Stimulated activated naive CD8-positive, alpha-beta T cell treated with anti-CD3 and anti-CD28 coated beads, Interleukin-15, amount 100 ng/mL, for 72 hours (primary cell): ENCODE measurements at regions not wholly inside any gene's neighbourhood (a gene's known extent, or its start where the extent isn't known, plus 50 kb on each side); places are given as distances from the start of the nearest gene placed in this dataset.

Experiments used
- ATAC-seq: fragments of 150-1000 bp; cut with Tn5 transposase; 2 replicates; pipeline ENCODE4 v1.10.0; 2021; ENCODE audit warnings: mild to moderate bottlenecking, moderate library complexity
- DNase-seq, 2 donors: peaks; one replicate each; pipeline ENCODE4 v3.0.0; 2021 to 2022
- H3K27ac Mint-ChIP-seq, 2 donors: one replicate each; pipeline ENCODE4 v1.8.0; 2022; ENCODE audit warnings: mild to moderate bottlenecking in 2 of 2, mixed read lengths in 2 of 2, moderate library complexity in 2 of 2
- H3K27me3 Mint-ChIP-seq: one replicate; pipeline ENCODE4 v1.8.0; 2022; ENCODE audit warnings: mixed read lengths
- H3K4me1 Mint-ChIP-seq: one replicate; pipeline ENCODE4 v1.8.0; 2022; ENCODE audit warnings: mild to moderate bottlenecking, mixed read lengths
- H3K4me3 Mint-ChIP-seq, 2 donors: one replicate each; pipeline ENCODE4 v1.8.0; 2022; ENCODE audit warnings: mild to moderate bottlenecking in 2 of 2, mixed read lengths in 2 of 2, moderate library complexity in 1 of 2
- H3K9me3 Mint-ChIP-seq, 2 donors: one replicate each; pipeline ENCODE4 v1.8.0; 2022; ENCODE audit warnings: mixed read lengths in 2 of 2

DNA sequence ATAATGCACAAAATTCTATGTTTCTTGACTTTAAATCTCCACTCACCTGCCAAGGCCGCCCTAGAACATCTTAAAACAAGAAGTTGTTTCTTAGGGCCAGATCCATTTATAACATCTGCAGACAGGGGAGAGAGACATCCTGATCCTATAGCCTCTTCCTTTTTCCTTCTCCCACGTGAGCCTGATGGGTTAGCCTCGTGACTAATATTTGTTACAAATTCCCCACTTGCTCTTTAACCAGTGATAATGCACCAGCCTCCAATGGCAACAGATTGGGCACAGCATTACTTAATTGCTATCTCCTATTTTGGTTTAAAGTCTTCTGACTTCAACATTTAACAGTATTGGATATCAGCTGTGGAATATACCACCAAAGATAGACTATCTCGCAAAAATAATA is 196.5 kb downstream of the GADD45G start:
- no peaks in the 10 kb centered on the region for H3K9me3 Mint-ChIP-seq
- peaks cover 9% of the 10 kb centered on the region for H3K4me1 Mint-ChIP-seq
- ATAC-seq (no peak), DNase-seq (no peak)
- no peak overlapping the region for H3K27ac Mint-ChIP-seq
- no peak overlapping the region for H3K4me3 Mint-ChIP-seq
- peaks cover 40% of the 10 kb centered on the region for H3K27me3 Mint-ChIP-seq

DNA sequence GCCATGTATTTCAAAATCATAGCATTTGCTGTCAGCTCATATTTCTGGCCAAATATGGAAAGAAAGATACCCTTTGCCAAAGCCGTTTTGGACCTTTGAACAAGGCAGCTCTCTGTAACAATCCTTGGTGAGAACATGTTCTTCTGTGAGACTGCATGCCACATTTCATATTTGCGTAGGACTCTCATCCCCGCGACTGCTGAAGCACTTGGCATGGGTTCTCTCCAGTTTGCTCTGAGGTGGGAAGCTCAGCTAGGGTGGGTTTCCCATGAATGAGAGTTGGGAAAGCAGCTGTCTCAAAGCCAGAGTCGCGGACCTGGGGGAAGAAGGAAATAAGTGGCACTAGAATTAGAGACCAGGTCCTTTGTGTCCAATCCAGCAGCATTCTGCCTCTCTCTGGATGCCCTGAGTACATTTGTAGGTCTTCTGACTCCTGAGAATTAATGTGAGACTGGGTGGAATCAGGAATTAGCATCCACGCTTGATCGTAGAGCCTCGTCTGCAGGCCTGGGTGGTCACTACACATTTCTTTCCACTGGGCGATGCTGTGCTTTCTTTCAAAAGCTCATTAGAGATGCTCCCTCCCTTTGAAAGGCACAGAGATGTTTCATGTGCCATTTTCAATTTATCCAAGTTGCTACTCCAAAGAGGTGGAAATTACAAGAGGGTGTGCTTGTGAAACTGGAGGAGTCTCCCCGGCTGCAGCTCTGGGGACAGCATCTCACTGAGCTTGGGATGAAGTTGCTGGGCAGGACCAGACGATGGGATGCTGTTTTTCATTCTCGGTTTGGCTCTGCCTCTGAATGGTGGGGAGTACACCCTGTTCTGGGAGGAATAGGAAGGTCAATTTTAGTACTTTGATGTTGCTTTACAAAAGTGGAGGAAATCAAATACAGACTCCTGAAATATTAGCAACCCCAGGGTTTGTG is 197.2 kb downstream of the GADD45G start:
- H3K9me3 Mint-ChIP-seq = no peaks in the 10 kb centered on the region
- ATAC-seq (no peak), DNase-seq (no peak)
- H3K27ac Mint-ChIP-seq = no peak overlapping the region
- peaks cover 9% of the 10 kb centered on the region for H3K4me1 Mint-ChIP-seq
- H3K4me3 Mint-ChIP-seq = no peak overlapping the region
- peaks cover 40% of the 10 kb centered on the region for H3K27me3 Mint-ChIP-seq

DNA sequence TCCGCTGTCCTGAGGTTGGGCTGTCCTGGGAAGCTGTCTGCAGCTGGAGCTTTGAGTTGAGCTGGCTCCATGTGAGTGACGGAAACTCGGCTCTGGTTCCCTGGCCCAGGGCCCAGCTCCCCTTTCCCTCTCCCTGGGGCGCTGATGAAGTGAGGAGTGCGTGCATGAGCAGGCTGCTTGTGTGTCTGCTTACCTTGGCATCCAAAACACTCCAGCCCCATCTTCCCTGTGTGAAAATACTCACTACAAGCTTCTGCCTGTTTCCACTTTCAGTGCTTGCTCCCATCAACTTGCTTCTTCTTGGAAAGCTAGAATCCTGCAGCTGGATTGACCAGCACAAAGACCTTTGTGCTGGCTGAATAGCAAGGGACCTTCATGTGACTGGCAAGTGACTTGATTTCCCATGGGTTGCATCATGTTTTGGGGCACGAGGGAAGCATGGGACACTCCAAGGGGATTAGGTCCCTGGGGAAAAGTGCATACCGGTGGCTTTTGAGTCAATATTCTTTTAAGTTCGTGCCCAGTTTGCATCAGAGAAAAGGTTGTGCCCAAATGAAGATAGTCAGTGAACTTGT is 198.1 kb downstream of the GADD45G start:
- Mint-ChIP-seq H3K4me3 (no peak overlapping the region), H3K4me1 (peaks cover 10% of the 10 kb centered on the region), H3K9me3 (no peaks in the 10 kb centered on the region), H3K27me3 (peaks cover 40% of the 10 kb centered on the region), H3K27ac (peak overlapping the region in 1 of 2 donors; percentile 23)
- no peak for DNase-seq
- ATAC-seq = no peak

DNA sequence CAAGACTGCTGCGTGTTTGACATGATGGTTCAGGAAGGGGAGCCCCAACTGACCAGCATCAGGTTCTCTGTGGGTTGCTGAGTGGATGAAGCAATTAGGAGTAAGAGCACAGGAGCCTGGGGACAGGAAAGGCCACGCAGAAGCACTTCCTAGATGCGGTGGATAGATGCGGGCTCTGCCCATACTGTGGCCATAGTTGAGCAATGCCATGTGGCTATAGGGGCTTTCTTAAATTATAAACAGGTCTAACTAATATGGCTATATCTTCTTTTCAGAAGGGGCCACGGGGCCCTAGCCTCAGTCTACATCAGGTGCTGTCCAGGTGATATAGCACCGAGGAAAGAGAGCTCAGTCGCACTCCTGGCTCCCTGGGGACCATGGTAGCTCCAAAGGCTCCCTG is 198.6 kb downstream of the GADD45G start:
- Mint-ChIP-seq H3K4me3 (no peak overlapping the region), H3K27me3 (peaks cover 40% of the 10 kb centered on the region), H3K27ac (peak overlapping the region in 1 of 2 donors; percentile 23), H3K4me1 (peaks cover 14% of the 10 kb centered on the region), H3K9me3 (no peaks in the 10 kb centered on the region)
- DNase-seq (no peak), ATAC-seq (no peak)

DNA sequence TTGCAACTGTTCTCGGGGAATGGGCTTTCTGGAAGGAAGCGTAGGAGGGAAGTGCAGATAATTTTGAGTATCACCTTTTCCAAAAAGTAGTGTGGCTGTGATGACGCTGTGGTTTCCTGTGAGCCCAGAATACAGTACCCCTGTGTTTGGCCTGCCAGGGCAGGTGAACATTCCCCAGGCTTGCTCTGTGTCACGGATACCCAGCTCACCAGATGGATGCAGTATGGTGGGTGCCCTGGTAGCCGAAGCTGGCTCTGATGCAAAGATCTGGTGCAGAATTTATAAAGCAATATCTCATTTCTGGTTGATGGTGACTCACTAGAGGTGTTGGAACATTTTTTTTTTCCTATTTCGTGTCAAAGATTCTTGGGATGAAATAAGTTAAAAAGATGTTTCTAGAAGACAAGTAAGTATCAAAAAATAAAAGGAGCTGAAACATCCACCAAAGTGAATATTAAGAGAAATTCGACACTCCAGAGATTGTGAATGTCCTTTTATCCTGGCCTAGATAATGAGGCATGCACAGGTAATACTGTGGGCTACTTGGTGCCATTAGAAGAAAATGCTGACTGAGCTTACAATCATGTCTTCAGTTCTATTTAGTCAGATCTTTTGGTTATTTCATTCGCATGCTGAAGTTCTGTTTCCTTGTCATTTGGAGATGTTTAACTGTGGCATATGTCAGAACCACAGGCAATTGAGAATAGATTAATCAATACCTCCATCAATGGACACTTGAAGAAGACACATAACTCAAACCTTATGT is 200.1 kb downstream of the GADD45G start:
- H3K9me3 Mint-ChIP-seq = no peaks in the 10 kb centered on the region
- peaks cover 40% of the 10 kb centered on the region for H3K27me3 Mint-ChIP-seq
- no peak overlapping the region for H3K4me3 Mint-ChIP-seq
- no peak overlapping the region for H3K27ac Mint-ChIP-seq
- ATAC-seq (no peak), DNase-seq (no peak)
- peaks cover 14% of the 10 kb centered on the region for H3K4me1 Mint-ChIP-seq

DNA sequence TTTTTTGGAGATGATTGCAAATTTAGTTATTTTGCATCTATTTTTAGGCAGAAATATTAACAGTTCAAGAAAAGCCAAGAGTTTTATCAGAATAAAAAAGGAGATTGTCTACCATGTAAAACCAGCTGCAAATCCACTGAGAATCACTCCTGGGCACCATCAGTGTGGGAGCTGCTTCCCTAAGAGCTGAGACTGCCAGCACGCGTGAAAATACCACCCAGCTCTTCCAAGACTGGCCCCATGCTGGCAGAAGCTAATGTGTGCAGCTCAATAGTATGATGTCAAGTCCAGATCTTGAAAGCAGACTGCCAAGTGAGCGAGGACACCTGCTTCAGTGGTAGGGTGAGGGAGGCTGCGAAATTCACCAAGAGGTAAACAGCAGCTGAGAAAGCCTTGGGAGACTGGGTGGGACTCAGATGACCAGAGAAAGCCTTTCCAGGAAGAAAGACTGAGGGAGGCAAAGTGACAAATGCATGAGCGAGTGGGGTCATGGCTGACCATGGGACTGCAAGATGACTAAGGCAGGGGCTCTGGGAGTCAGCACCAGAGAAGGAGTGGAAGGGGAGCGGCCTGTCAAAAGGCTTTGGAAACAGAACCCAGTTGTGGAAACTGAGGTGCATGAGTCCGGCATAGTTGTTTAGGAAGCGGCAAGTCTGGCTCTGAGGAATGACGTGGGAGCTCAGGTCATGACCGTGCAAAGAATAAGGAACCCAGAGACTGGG is 200.9 kb downstream of the GADD45G start:
- Mint-ChIP-seq H3K27ac (peak overlapping the region in 1 of 2 donors; percentile 38), H3K4me3 (no peak overlapping the region)

DNA sequence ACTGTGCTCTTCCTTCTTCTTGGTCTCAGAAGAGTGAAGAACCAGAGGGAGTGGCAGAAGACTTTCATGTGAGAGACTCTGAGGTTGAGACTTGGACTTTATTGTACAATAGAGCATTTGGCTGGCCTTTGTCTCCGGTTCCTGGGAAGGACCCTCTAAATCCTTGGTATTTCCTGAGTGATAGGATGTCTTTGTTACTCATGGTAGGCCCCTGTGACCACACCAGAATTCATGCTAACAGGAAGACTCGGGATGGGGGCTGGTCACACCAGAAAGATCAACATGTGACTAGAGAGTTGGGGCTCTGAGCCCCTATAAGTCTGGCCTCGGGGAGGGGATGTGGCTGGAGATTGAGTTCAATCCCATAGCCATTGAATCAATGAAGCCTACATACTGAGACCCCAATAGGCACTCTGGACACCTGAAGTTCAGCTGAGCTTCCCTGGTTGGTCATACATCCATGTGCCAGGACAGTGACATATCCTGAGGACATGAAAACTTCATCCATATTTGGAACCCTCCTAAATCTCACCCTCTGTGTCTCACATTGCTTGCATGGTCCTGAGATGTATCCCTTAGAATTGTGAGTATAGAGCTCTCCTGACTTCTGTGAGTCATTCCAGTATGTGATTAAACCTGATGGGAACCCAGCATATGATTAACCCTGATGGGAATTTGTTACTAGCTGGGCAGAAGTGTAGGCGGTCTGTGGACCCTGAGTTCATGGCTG is 201.7 kb downstream of the GADD45G start:
- DNase-seq (no peak), ATAC-seq (no peak)
- no peak overlapping the region for H3K4me3 Mint-ChIP-seq
- peaks cover 45% of the 10 kb centered on the region for H3K27me3 Mint-ChIP-seq
- peak overlapping the region in 1 of 2 donors; percentile 1 for H3K27ac Mint-ChIP-seq
- no peaks in the 10 kb centered on the region for H3K9me3 Mint-ChIP-seq
- peaks cover 22% of the 10 kb centered on the region for H3K4me1 Mint-ChIP-seq

More for the DNA sequence above, 200.9 kb downstream of the GADD45G start:
- Mint-ChIP-seq H3K27me3 (peaks cover 42% of the 10 kb centered on the region), H3K4me1 (peaks cover 14% of the 10 kb centered on the region), H3K9me3 (no peaks in the 10 kb centered on the region)
- ATAC-seq = no peak
- DNase-seq = no peak

DNA sequence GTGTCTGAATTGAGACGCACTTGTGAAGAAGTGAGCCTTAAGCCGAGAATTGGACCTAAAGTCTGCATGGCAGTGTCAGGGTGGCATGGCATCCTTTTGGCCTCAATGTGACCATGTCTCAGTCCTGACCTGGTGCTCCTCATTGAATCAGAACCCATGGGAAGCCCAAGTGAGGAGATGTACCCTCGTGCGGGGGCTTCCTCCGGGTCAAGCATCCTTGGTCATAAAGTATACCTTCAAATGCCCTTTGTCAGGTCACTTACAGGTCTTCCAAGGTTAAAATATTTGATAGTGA is 202.2 kb downstream of the GADD45G start:
- Mint-ChIP-seq H3K4me1 (peaks cover 27% of the 10 kb centered on the region), H3K9me3 (no peaks in the 10 kb centered on the region), H3K4me3 (no peak overlapping the region), H3K27ac (peak overlapping the region in 1 of 2 donors; percentile 1), H3K27me3 (peaks cover 45% of the 10 kb centered on the region)
- no peak for ATAC-seq
- no peak for DNase-seq

DNA sequence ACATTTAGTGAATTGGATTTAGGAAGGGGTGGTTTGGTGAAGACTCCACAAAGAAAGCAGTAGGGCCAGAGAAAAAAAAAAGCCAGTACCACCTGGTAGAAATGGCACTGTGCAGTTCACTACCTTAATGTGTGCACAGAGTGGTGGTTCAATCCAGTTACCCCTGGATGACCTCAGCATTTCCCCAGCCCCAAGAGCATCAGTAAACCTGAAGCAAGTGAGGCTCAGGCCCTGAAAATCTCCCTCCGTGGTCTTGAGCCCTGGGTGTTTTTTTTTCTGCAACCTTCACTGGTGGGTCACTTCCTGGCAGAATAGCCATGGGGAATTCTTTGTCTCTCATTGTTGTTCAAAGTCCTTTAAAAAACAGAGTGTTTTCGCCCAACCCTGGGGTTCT is 202.9 kb downstream of the GADD45G start:
- Mint-ChIP-seq H3K4me3 (no peak overlapping the region), H3K27ac (peak overlapping the region in 1 of 2 donors; percentile 73), H3K27me3 (peaks cover 45% of the 10 kb centered on the region), H3K9me3 (no peaks in the 10 kb centered on the region), H3K4me1 (peaks cover 32% of the 10 kb centered on the region)
- ATAC-seq = no peak
- DNase-seq = no peak

DNA sequence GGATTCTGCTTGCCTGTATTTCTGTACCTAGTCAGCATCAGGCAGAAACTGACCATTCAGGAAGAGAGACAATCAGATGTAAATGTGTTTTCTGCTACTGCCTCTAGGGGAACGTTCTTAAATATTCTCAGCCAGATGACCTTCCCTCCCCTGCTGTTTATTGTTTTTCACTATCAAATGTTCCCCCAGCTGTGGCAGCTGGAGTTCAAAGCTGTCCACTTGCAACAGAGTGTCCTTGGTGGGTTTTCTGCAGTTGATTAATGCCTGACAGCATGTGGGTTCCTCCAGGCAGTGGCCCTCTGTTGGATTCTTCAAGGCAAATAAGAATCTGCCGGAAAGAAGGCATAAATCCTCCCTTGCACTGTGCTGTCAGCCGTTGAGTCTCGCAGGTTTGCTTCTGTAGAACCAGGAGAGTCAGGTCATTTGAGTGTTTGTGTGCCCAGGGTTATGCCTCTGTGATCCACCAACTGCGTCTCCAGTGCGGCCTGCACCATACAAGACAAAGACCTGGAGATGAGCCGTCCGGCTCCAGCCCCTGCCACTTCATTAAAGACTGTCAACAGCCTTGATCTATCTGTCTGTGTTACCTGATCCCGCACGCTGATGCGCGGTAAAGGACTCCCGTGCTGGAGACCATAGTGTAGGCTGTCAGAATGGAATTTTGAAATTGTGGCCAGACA is 203.4 kb downstream of the GADD45G start:
- no peak for ATAC-seq
- peaks cover 32% of the 10 kb centered on the region for H3K4me1 Mint-ChIP-seq
- peak overlapping the region; percentile 34 to 73 for H3K27ac Mint-ChIP-seq
- peaks cover 45% of the 10 kb centered on the region for H3K27me3 Mint-ChIP-seq
- H3K9me3 Mint-ChIP-seq = no peaks in the 10 kb centered on the region
- DNase-seq = no peak
- no peak overlapping the region for H3K4me3 Mint-ChIP-seq

DNA sequence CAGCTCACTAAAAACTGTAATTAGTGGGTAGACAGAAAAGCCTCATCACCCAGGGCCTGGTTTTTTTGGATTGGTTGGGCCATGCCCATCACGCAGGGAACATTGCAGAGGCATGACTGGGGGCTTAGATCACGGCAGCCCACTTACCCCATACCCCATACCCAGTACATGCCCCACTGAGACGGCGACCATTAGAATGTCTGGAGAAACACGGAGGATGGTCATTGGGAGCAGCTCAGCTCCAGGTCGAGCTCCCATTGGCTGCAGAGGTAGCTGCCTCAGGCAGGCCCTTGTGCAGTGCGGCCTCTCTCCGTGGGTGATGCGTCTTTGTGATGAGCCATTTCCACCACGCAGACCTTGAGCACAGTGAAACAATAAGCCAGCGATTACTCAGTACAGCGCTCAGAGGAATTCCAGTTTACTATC is 204.0 kb downstream of the GADD45G start:
- Mint-ChIP-seq H3K9me3 (no peaks in the 10 kb centered on the region), H3K4me3 (no peak overlapping the region), H3K27ac (no peak overlapping the region), H3K27me3 (peaks cover 45% of the 10 kb centered on the region), H3K4me1 (peaks cover 37% of the 10 kb centered on the region)
- no peak for DNase-seq
- no peak for ATAC-seq

DNA sequence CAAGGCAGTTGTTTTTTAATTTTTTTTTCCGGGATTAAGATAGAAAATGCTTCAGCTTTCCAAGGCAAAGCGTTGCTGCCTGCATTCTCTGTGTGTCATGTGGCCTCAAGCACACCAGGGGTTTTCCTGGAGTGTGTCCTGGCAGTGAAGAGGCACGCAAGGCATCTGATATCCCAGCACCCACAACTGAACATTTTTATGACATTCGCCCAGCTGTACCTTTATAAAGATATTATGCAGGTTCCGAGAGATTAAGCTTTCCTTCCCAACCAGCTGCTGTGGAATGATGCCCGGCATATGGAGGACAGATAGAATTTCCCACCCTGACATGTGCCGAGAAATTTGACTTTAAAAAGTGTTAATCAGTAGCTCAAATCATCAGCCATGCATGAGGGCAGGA is 205.6 kb downstream of the GADD45G start:
- ATAC-seq (no peak), DNase-seq (no peak)
- no peak overlapping the region for H3K4me3 Mint-ChIP-seq
- H3K9me3 Mint-ChIP-seq = no peaks in the 10 kb centered on the region
- H3K27me3 Mint-ChIP-seq = peaks cover 41% of the 10 kb centered on the region
- peaks cover 42% of the 10 kb centered on the region for H3K4me1 Mint-ChIP-seq
- no peak overlapping the region for H3K27ac Mint-ChIP-seq

DNA sequence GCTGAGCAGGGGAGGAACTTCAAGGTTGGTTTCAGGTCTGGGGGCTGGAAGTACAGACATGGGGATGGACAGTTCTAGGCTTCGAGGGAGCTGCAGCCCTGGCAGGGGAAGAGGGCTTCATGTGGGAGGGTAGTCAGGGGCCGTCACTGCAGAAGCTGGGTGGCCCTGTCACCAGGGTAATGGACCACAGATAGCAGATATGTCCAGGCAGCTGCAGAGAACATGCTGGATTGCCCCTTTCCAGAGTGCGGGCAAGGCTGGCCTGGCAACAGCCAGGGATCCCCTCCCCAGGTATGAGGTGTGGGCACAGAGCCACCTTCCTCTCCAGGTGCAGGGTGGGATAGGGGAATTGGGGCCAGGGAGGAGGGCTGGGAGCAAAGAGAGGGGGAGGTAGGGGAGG is 206.5 kb downstream of the GADD45G start:
- Mint-ChIP-seq H3K27ac (peak overlapping the region in 1 of 2 donors; percentile 42), H3K9me3 (no peaks in the 10 kb centered on the region), H3K4me3 (no peak overlapping the region), H3K4me1 (peaks cover 42% of the 10 kb centered on the region), H3K27me3 (peaks cover 33% of the 10 kb centered on the region)
- DNase-seq (no peak), ATAC-seq (peak; percentile 16)

DNA sequence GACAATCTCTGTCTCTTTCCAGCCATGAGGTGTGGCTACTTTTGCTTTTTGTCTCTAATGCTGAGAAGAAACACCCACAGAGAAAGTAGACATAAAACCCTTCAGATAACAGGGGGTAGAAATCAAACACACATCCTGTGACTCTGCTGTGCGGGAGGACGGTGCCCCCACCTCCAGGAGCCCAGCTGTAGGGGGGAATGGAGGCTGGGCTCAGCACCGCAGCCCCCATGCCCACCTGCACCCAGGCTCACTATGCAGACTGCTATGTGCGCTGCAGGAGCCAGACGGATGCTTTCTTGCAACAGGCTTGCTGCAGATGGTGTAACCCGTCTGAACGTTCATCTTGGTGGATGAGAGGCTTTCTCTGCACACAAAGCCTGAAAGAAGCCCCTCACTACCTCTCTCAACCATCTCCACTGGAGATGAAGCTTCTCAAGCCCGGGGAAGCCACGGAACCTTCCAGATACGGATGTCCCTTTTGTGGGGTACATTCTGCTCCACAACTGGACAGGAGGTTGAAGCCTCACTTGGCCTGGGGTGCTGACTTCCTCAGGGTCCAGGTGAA is 207.2 kb downstream of the GADD45G start:
- Mint-ChIP-seq H3K27me3 (peaks cover 33% of the 10 kb centered on the region), H3K9me3 (no peaks in the 10 kb centered on the region), H3K4me3 (no peak overlapping the region), H3K4me1 (peaks cover 42% of the 10 kb centered on the region), H3K27ac (peak overlapping the region; percentile 67 to 78)
- DNase-seq (no peak), ATAC-seq (no peak)
